Neural progenitor cell (in vitro differentiated cells): ENCODE measurements at regions not wholly inside any gene's neighbourhood (a gene's known extent, or its start where the extent isn't known, plus 50 kb on each side); places are given as distances from the start of the nearest gene placed in this dataset.

Source experiments
- EZH2 ChIP-seq: fragments of 200-600 bp; sonication (generic); IDR thresholded peaks from 2 replicates; pipeline ENCODE4 v1.6.1; 2017; ENCODE audit warnings: antibody characterized with exemption, mild to moderate bottlenecking, moderate library complexity
- TF ChIP-seq, protein P1 (sequence below): fragments of 200-600 bp; sonication (generic); IDR thresholded peaks from 2 replicates; pipeline ENCODE4 v1.5.1; 2017; ENCODE audit warnings: antibody characterized with exemption, mild to moderate bottlenecking

GRCh38 chr2:14735696-14736095, 103.2 kb downstream of the LRATD1 start:
- TF ChIP-seq, protein P1, sequence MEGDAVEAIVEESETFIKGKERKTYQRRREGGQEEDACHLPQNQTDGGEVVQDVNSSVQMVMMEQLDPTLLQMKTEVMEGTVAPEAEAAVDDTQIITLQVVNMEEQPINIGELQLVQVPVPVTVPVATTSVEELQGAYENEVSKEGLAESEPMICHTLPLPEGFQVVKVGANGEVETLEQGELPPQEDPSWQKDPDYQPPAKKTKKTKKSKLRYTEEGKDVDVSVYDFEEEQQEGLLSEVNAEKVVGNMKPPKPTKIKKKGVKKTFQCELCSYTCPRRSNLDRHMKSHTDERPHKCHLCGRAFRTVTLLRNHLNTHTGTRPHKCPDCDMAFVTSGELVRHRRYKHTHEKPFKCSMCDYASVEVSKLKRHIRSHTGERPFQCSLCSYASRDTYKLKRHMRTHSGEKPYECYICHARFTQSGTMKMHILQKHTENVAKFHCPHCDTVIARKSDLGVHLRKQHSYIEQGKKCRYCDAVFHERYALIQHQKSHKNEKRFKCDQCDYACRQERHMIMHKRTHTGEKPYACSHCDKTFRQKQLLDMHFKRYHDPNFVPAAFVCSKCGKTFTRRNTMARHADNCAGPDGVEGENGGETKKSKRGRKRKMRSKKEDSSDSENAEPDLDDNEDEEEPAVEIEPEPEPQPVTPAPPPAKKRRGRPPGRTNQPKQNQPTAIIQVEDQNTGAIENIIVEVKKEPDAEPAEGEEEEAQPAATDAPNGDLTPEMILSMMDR: no peak
- TF ChIP-seq EZH2: no peak
